ENCODE measurements at regions not wholly inside any gene's neighbourhood (a gene's known extent, or its start where the extent isn't known, plus 50 kb on each side); places are given as distances from the start of the nearest gene placed in this dataset.

GRCh38 chr3:135622656-135623055 is 342.9 kb upstream of the PPP2R3A start:
- no peaks in the 10 kb centered on the region for H3K9me3 ChIP-seq
- H3K27ac ChIP-seq = no peak overlapping the region
- TF ChIP-seq POLR2A (IDR thresholded peaks at IDR 0.05) = no peak
- TF ChIP-seq CTCF (IDR thresholded peaks at IDR 0.05) = no peak
- TF ChIP-seq EP300 (IDR thresholded peaks at IDR 0.05) = no peak
- no peak for TF ChIP-seq POLR2AphosphoS5 (IDR thresholded peaks at IDR 0.05)
- ATAC-seq = no peak
- no peaks in the 10 kb centered on the region for H3K27me3 ChIP-seq
- no peak overlapping the region for H3K4me3 ChIP-seq
- H3K4me1 ChIP-seq = no peaks in the 10 kb centered on the region
- H3K36me3 ChIP-seq = no peaks in the 10 kb centered on the region

- WGBS, 2 donors (ENCODE audit: low coverage in 1 of 2) = 75 to 80% methylated on average over 2 of the region's 2 CpGs
- no peak for ATAC-seq
Observed at GRCh38 chr3:135623558-135623957, 342.0 kb upstream of the PPP2R3A start.

GRCh38 chr3:135627057-135627456 is 338.5 kb upstream of the PPP2R3A start:
- Histone ChIP-seq H3K4me1 (no peaks in the 10 kb centered on the region), H3K9me3 (no peaks in the 10 kb centered on the region), H3K27me3 (peaks cover 4% of the 10 kb centered on the region), H3K27ac (no peak overlapping the region), H3K36me3 (no peaks in the 10 kb centered on the region), H3K4me3 (no peak overlapping the region)
- TF ChIP-seq CTCF (IDR thresholded peaks at IDR 0.05) = no peak
- TF ChIP-seq EP300 (IDR thresholded peaks at IDR 0.05) = no peak
- no peak for TF ChIP-seq POLR2AphosphoS5 (IDR thresholded peaks at IDR 0.05)
- ATAC-seq = no peak
- WGBS, 2 donors (ENCODE audit: low coverage in 1 of 2) = 88% methylated on average over 3 of the region's 4 CpGs; no CpG with 5 or more reads in 1 of the 2 donors

More at GRCh38 chr3:135623558-135623957, 342.0 kb upstream of the PPP2R3A start:
- no peak for TF ChIP-seq EP300 (IDR thresholded peaks at IDR 0.05)
- TF ChIP-seq CTCF (IDR thresholded peaks at IDR 0.05) = no peak
- no peak for TF ChIP-seq POLR2AphosphoS5 (IDR thresholded peaks at IDR 0.05)
- TF ChIP-seq POLR2A (IDR thresholded peaks at IDR 0.05) = no peak
- no peak overlapping the region for H3K4me3 ChIP-seq
- no peaks in the 10 kb centered on the region for H3K9me3 ChIP-seq
- no peaks in the 10 kb centered on the region for H3K36me3 ChIP-seq
- H3K27ac ChIP-seq = no peak overlapping the region
- no peaks in the 10 kb centered on the region for H3K27me3 ChIP-seq
- no peaks in the 10 kb centered on the region for H3K4me1 ChIP-seq

GRCh38 chr3:135629701-135630408 is 335.7 kb upstream of the PPP2R3A start:
- Histone ChIP-seq H3K27ac (no peak overlapping the region), H3K4me1 (no peaks in the 10 kb centered on the region), H3K36me3 (no peaks in the 10 kb centered on the region), H3K9me3 (no peaks in the 10 kb centered on the region), H3K4me3 (no peak overlapping the region), H3K27me3 (peaks cover 4% of the 10 kb centered on the region)
- ATAC-seq = no peak
- WGBS, 2 donors (ENCODE audit: low coverage in 1 of 2) = 51 to 52% methylated on average over 5 of the region's 5 CpGs
- TF ChIP-seq POLR2AphosphoS5 (IDR thresholded peaks at IDR 0.05) (no peak), POLR2A (IDR thresholded peaks at IDR 0.05) (no peak), CTCF (IDR thresholded peaks at IDR 0.05) (no peak), EP300 (IDR thresholded peaks at IDR 0.05) (no peak)

GRCh38 chr3:135632556-135633065 is 332.9 kb upstream of the PPP2R3A start:
- ATAC-seq = no peak
- no peak for TF ChIP-seq CTCF (IDR thresholded peaks at IDR 0.05)
- no peak for TF ChIP-seq POLR2AphosphoS5 (IDR thresholded peaks at IDR 0.05)
- no peak for TF ChIP-seq EP300 (IDR thresholded peaks at IDR 0.05)
- TF ChIP-seq POLR2A (IDR thresholded peaks at IDR 0.05) = no peak
- Histone ChIP-seq H3K4me3 (no peak overlapping the region), H3K9me3 (no peaks in the 10 kb centered on the region), H3K27ac (no peak overlapping the region), H3K4me1 (no peaks in the 10 kb centered on the region), H3K36me3 (no peaks in the 10 kb centered on the region), H3K27me3 (peaks cover 15% of the 10 kb centered on the region)
- WGBS, 2 donors (ENCODE audit: low coverage in 1 of 2) = 80% methylated on average over 1 to 2 of the region's 2 CpGs

All from gastroesophageal sphincter (tissue), 4 donors.